GM12865 (cell line): ENCODE measurements at regions not wholly inside any gene's neighbourhood (a gene's known extent, or its start where the extent isn't known, plus 50 kb on each side); places are given as distances from the start of the nearest gene placed in this dataset.
"Not testable (repeated sequence)": the region's sequence is repeated elsewhere in the genome, so short reads cannot be mapped to it uniquely, and the experiment has no call there.

ENCODE experiments used
- DNase-seq: peaks from one replicate; pipeline ENCODE4 v3.0.0; 2010; ENCODE audit warnings: low read depth
- H3K4me3 ChIP-seq: 2 replicates; pipeline ENCODE4 v1.5.1; 2011; ENCODE audit warnings: mild to moderate bottlenecking, low read depth, low read length, control low read depth
- CTCF ChIP-seq: IDR thresholded peaks from 2 replicates; pipeline ENCODE4 v1.5.1; 2011; ENCODE audit warnings: low read length, control low read depth, low read depth, inconsistent platforms; ENCODE audit not compliant: insufficient read depth; ENCODE audit errors: missing control alignments

DNA sequence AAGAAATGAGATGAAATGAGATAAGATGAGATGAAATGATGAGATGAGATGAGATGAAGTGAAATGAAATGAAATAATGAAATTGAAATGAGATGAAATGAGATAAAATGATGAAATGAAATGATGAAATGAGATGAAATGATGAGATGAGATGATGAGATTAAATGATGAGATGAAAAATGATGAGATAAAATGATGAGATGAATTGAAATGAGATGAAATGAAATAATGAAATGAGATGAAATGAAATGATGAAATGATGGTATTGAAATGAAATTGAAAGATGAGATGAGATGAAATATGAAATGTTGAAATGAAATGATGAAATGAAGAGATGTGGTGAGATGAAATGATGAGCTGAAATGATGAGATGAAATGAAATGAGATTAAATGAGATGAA lies 231.0 kb downstream of the GOLGA6L6 start:
- no peak for TF ChIP-seq CTCF
- no peak for DNase-seq

GRCh38 chr15:20309966-20310365 lies 231.6 kb downstream of the GOLGA6L6 start:
- DNase-seq, H3K4me3 ChIP-seq: not testable (repeated sequence)

More for the DNA sequence above, 231.0 kb downstream of the GOLGA6L6 start:
- H3K4me3 ChIP-seq, result no peak overlapping the region

- not testable (repeated sequence) for H3K4me3 ChIP-seq, DNase-seq
These were observed 232.2 kb downstream of the GOLGA6L6 start for GRCh38 chr15:20309395-20309794.

DNA sequence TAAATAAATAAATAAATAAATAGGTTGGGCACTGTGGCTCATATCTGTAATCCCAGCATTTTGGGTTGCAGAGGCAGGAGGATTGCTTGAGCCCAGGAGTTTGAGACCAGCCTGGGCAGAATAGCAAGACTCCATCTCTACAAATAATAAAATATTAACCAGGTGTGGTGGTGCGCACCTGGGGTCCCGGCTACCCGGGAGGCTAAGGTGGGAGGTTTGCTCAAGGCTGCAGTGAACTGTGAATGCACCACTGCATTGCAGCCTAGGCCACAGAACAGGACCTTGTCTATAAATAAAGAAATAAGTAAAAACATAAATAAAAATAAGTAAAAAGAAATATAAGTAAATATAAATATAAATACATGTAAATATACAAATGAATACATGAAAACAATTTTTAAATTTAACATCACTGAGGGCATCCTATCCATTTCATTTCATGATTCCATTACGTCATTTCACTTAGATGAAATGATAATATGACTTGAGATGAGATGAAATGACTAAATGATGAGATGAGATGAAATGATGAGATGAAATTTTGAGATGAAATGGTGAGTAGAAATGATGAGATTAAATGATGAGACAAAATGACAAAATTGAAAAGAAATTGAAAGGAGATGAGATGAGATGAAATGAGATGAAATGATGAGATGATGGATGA lies 233.4 kb downstream of the GOLGA6L6 start:
- not testable (repeated sequence) for DNase-seq

GRCh38 chr15:20307137-20307536 lies 234.5 kb downstream of the GOLGA6L6 start:
- DNase-seq, H3K4me3 ChIP-seq: not testable (repeated sequence)

More for the DNA sequence above, 233.4 kb downstream of the GOLGA6L6 start:
- not testable (repeated sequence) for H3K4me3 ChIP-seq

DNA sequence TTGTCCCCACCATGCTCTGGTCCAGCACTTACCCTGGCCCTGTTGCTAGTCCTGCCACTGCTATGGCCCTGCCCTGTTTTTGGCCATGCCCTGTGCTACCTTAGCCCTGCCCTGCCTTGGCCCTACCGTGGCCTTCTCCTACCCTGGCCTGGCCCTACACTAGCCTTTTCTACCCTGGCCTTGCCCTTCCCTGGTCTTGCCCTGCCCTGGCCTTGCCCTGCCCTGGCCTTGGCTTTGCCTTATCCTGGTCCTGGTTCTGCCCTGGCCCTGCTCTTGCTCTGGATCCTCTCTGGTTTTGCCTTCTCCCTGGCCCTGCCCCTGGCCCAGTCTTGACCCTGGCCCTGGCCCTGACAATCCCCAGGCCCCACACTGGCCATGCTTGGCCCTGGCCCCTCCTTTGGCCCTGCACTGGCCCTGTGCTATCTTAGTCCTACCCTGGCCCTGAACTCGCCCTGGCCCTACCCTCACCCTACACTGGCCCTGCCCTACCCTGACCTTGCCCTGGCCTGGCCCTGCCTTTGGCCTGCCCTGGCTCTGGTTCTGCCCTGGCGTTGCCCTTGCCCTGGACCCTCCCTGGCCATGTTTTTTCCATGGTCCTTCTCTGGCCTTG lies 235.0 kb downstream of the GOLGA6L6 start:
- not testable (repeated sequence) for H3K4me3 ChIP-seq, DNase-seq

GRCh38 chr15:20305912-20306311 lies 235.7 kb downstream of the GOLGA6L6 start:
- H3K4me3 ChIP-seq, DNase-seq: not testable (repeated sequence)

DNA sequence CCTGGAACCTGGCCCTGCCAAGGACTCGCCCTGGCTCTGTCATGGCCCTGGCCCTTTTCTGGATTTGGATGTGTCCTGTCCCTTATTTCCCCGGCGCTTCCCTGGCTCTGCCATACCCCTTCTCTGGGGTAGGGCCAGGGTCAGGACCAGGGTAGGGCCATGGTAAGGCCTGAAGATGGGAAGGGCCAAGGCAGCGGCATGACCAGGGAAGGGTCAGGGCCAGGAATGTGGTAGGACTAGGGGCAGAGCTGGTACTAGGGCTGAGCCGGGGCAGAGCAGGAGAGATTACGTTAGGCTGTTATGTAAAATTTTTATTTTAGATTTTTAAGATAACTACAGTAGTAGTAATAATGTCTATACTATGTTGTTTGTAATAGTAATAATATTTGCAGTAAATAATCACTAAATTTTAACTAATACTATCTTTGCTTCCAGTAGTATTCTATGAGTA lies 236.6 kb downstream of the GOLGA6L6 start:
- DNase-seq, H3K4me3 ChIP-seq: not testable (repeated sequence)

DNA sequence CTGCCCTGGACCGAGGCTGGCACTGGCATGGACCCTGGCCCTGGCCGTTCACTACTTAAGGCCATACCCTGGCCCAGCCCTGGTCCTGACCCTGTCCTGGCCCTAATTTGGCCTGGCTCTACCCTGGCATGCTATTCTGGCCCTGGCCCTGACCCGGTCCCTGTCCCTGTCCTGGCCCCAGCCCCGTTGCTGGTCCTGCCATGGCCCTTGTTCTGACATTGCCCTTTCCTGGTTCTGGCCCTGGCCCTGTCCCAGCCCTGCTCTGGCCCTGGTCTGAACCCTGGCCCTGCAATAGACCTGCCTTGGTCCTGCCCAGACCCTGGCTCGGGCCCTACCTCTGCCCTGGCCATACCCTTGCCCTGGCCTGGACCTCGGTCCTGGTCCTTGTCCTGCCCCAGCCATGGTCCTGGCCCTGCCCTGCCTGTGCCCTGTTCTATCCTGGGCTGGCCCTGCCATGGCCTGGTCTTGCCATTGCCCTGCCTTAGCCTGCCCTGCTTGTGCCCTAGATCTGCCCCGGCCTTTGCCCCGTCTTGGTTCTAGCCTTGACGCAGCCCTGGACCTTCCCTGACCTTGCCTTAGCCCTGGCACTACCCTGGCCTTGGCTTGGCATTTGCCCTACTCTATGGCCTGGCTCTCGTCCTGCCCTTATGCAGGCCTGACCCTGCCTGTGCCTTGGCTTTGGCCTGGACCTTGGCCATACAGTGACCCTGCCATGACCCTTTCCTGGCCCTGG lies 237.2 kb downstream of the GOLGA6L6 start:
- not testable (repeated sequence) for DNase-seq, H3K4me3 ChIP-seq

DNA sequence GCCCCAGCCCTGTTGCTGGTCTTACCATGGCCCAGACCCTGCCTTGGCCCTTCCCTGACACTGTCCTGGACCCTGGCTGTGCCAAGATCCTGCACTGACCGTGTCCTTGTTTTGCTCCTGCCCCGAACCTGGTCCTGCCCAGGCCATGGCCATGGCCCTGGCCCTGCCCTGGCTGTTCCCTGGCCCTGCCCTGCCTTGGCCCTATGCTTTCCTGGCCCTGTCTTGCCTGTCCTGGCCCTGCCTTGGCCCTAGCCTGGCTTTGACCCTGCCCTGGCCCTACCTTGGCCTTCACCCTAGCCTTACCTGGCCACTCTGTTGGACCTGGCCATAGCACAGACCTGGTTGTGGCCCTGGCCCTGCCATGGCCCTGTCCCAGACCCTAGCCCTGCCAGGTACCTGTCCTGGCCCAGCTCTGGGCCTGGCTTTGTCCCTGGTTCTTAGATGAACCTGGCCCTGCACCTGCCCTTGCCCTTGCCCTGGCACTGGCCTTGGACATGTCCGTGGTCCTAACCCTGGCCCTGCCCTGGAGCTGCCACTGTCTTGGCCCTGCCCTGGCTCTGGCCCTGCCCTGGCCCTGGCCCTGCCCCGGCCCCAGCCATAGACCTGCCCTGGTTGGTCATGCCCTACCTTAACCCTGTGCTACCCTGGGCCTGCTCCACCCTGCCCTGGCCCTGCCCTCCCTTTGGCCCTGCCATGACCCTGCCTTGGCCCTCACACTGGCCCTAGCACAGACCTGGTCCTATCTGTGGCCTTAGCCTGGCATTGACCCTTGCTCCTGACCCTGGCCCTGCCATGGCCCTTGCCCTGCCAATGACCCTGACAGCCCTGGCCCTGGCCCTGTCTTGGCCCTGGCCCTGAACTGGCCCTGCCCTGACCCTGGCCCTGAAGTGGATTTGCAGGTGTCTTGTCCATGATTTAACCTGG lies 238.1 kb downstream of the GOLGA6L6 start:
- not testable (repeated sequence) for H3K4me3 ChIP-seq, DNase-seq

- not testable (repeated sequence) for H3K4me3 ChIP-seq, DNase-seq
These were observed 239.2 kb downstream of the GOLGA6L6 start for GRCh38 chr15:20302141-20303069.

DNA sequence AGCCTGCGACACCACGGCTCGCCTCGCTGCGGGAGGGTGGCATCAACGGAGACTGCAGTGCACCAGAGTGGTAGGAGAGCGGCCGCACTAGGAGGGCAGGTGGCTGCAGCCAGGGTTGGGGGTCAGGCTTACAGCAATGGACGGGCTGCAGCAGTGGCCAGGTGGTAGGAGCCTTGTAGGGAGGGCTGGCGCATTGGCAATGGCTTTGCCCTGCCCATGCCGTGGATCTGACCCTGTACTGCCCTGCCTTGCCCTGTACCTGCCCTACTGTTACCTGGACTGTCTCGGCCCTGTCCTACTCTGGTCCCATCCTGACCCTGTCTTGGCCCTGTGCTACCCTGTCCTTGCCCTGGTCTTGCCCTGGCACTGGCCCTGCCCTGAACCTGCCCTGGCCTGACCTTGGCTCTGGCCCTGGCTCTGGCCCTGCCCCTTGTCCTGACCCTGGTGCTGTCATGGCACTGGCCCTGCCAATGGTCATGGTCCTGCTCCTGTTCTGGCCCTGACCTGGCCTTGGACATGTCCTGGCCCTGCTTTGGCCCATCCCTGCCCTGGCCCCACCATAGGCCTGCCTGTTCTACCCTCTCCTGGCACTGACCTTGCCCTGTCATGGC lies 240.0 kb downstream of the GOLGA6L6 start:
- H3K4me3 ChIP-seq, DNase-seq: not testable (repeated sequence)

DNA sequence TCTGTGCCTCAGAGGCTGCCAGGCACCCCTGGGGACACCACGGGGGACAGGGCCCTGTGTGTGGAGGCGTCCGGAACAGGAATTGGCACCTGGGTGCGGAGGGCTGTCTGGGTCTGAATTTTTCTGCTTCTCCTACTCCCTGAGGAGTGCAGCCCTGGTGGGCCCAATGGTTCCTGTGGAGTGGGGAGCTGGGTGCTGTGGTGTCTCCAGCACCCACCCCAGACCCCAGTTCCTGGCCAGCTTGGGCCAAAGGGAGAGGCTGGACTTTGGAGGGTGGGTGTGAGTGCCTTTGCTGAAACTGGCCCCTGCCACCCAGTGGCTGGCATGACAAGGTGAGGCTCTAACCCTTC lies 240.6 kb downstream of the GOLGA6L6 start:
- DNase-seq, result not testable (repeated sequence)

GRCh38 chr15:20300351-20301040 lies 241.1 kb downstream of the GOLGA6L6 start:
- not testable (repeated sequence) for H3K4me3 ChIP-seq, DNase-seq

More for the DNA sequence above, 240.6 kb downstream of the GOLGA6L6 start:
- H3K4me3 ChIP-seq, result not testable (repeated sequence)

GRCh38 chr15:20297603-20298123 lies 243.9 kb downstream of the GOLGA6L6 start:
- not testable (repeated sequence) for H3K4me3 ChIP-seq, DNase-seq
